ENCODE measurements at regions not wholly inside any gene's neighbourhood (a gene's known extent, or its start where the extent isn't known, plus 50 kb on each side); places are given as distances from the start of the nearest gene placed in this dataset.

DNA sequence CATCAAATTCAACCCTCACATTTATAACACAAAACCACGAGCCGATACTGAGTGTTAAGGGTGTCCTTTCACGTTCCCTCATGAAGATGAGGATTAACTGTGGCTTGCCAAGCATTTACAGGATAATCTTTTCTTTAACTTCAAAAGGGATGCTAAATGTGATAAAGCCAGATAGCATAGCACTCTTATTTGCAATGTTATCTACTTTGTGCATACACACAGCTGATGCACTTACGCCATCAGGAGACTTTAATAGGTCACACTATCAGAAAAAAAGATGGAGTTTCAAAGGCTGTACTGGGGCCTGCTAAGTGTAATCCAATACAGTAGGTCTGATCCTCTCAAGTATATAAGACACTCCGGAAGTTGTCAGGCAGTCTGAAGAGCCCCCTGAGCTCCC, 572.7 kb downstream of the PIK3C3 start (continued):
- no peak for TF ChIP-seq ZNF583 (CRISPR knock-in tag; IDR thresholded peaks at IDR 0.05)

GRCh38 chr18:42530276-42530675, 575.2 kb downstream of the PIK3C3 start:
- intact Hi-C loops (cut with micrococcal nuclease) (no loop called here), in situ Hi-C loops (cut with MboI) (no loop called here)
- H3K4me3 ChIP-seq, result no peak overlapping the region
- no peak for FAIRE-seq
- H4K20me1 ChIP-seq (replicated peaks; ENCODE audit: control insufficient read depth, insufficient read depth, low read length), result no peaks in the 10 kb centered on the region
- H3K36me3 ChIP-seq (ENCODE audit: control insufficient read depth, insufficient read depth, low read length), result no peaks in the 10 kb centered on the region
- no peak overlapping the region for H3K9ac ChIP-seq (ENCODE audit: insufficient read depth in 1 of 2, low read depth in 2 of 2, low read length in 2 of 2)
- POLR2A ChIA-PET, result no interaction called here
- no peaks in the 10 kb centered on the region for H3K4me1 ChIP-seq (replicated peaks in 1 of 2; ENCODE audit: control insufficient read depth in 2 of 2, insufficient read depth in 2 of 2, low read length in 2 of 2)
- CTCF ChIA-PET (ENCODE audit: low intra/inter-chr PET ratio), result no interaction called here
- no peak for ATAC-seq
- H2AFZ ChIP-seq (ENCODE audit: low read depth, low read length), result no peak overlapping the region
- WGBS (ENCODE audit: insufficient coverage, low coverage, missing lambda C conversion rate), result 0% methylated on average over 1 of the region's 1 CpG
- DNase-seq (ENCODE audit: extremely low read depth in 1 of 4, low spot score in 3 of 4), result no peak
- no peaks in the 10 kb centered on the region for H3K9me1 ChIP-seq (ENCODE audit: control insufficient read depth, insufficient read depth, low read length)
- TF ChIP-seq ZNF764 (CRISPR knock-in tag; IDR thresholded peaks at IDR 0.05; ENCODE audit: low read depth) (no peak), NCOA4 (IDR thresholded peaks at IDR 0.05; ENCODE audit: partially characterized antibody) (no peak), SMARCA4 (IDR thresholded peaks at IDR 0.05) (no peak), ZFP1 (CRISPR knock-in tag; IDR thresholded peaks at IDR 0.05) (no peak), TRIM24 (IDR thresholded peaks at IDR 0.05) (no peak), ATF7 (IDR thresholded peaks at IDR 0.05) (no peak), ILF3 (IDR thresholded peaks at IDR 0.05; ENCODE audit: borderline replicate concordance) (no peak), ZBTB7A (IDR thresholded peaks at IDR 0.05; ENCODE audit: borderline replicate concordance, control insufficient read depth, low read depth, low read length) (no peak), TBP (optimal IDR thresholded peaks at IDR 0.05; ENCODE audit: low read depth, low read length) (no peak), ASH1L (IDR thresholded peaks at IDR 0.05; ENCODE audit: borderline replicate concordance, low read depth, partially characterized antibody) (no peak), CBFB (CRISPR knock-in tag; IDR thresholded peaks at IDR 0.05) (no peak), HNRNPUL1 (IDR thresholded peaks at IDR 0.05; ENCODE audit: low read length) (no peak), SIX5 (IDR thresholded peaks at IDR 0.05; ENCODE audit: borderline replicate concordance in 1 of 2, insufficient read depth in 1 of 2, low read depth in 1 of 2, low read length in 2 of 2) (no peak)
- TF ChIP-seq, protein P1, sequence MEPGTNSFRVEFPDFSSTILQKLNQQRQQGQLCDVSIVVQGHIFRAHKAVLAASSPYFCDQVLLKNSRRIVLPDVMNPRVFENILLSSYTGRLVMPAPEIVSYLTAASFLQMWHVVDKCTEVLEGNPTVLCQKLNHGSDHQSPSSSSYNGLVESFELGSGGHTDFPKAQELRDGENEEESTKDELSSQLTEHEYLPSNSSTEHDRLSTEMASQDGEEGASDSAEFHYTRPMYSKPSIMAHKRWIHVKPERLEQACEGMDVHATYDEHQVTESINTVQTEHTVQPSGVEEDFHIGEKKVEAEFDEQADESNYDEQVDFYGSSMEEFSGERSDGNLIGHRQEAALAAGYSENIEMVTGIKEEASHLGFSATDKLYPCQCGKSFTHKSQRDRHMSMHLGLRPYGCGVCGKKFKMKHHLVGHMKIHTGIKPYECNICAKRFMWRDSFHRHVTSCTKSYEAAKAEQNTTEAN (CRISPR knock-in tag; IDR thresholded peaks at IDR 0.05), result no peak
- no peaks in the 10 kb centered on the region for H3K79me2 ChIP-seq (ENCODE audit: control insufficient read depth, insufficient read depth, low read length)
- no peaks in the 10 kb centered on the region for H3K9me3 ChIP-seq (replicated peaks; ENCODE audit: control insufficient read depth, insufficient read depth, low read depth, low read length)
- H3K27ac ChIP-seq (ENCODE audit: extremely low read depth, low read depth, low read length), result no peak overlapping the region
- no peak overlapping the region for H3K4me2 ChIP-seq (ENCODE audit: insufficient read depth, low read length)
- no peaks in the 10 kb centered on the region for H3K27me3 ChIP-seq (ENCODE audit: control insufficient read depth in 2 of 2, insufficient read depth in 2 of 2, low read length in 2 of 2)
- BruUV-seq (replicated peaks), result no TSS peak
